IPS-15b (cell line): ENCODE measurements at regions not wholly inside any gene's neighbourhood (a gene's known extent, or its start where the extent isn't known, plus 50 kb on each side); places are given as distances from the start of the nearest gene placed in this dataset.

ENCODE experiments used
- H3K27me3 ChIP-seq: one replicate; pipeline ENCODE4 v1.6.1; 2013; ENCODE audit warnings: low read length; ENCODE audit not compliant: control insufficient read depth, insufficient read depth
- H3K36me3 ChIP-seq: one replicate; pipeline ENCODE4 v1.6.1; 2013; ENCODE audit warnings: low read length; ENCODE audit not compliant: control insufficient read depth, insufficient read depth
- H3K4me1 ChIP-seq: one replicate; pipeline ENCODE4 v1.6.1; 2013; ENCODE audit warnings: mild to moderate bottlenecking, low read length; ENCODE audit not compliant: control insufficient read depth, insufficient read depth
- H3K4me3 ChIP-seq: one replicate; pipeline ENCODE4 v1.5.1; 2013; ENCODE audit warnings: low read depth, low read length
- H3K9ac ChIP-seq: one replicate; pipeline ENCODE4 v1.6.1; 2013; ENCODE audit warnings: low read depth, mild to moderate bottlenecking, low read length
- H3K9me3 ChIP-seq: one replicate; pipeline ENCODE4 v1.6.1; 2013; ENCODE audit warnings: mild to moderate bottlenecking, low read length; ENCODE audit not compliant: control insufficient read depth, insufficient read depth

DNA sequence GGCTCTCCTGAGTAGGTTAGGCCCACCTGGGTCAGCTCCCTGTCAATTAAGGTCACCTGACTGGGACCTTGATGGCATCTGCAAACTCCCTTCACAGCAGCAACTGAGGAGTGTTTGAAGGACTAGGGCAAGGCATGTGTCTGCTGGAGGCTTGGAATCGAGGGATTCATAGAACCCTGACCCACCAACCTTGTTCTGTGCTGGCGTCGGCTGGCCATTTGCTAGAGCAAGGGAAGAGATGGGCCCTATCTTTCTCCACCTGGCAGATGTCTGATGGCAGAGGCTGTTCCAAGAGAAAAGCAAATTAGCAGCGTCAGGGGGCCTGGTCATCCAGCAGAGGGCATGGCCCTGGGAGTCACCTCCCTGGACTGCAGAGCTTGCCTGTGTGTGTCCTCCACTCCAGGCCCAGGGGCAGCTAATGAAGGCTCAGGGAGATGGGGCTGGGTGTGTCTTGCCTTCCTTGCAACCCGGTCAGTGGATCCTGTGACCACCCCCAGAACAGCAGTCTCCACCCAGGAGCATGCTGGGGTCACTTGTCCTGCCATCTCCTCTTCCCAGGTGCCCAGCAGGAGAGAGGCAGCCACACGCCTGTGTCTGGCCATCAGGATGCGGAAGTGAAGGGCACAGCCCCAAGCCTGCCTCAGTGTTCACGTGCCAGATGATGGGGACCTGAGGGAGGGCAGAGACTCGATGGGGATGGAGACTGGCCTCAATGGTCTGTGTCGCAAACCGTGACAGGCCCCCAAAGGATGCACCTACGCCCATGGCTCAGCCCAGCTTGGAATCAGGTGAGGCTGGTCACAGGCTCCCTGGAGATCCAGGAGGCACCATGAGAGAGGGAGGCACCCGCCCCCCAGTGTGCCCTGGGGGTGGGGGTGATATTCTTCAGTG lies 53.9 kb downstream of the BARX1 start:
- Histone ChIP-seq H3K9me3 (no peaks in the 10 kb centered on the region), H3K9ac (no peak overlapping the region), H3K4me3 (no peak overlapping the region), H3K27me3 (no peaks in the 10 kb centered on the region), H3K4me1 (no peaks in the 10 kb centered on the region), H3K36me3 (no peaks in the 10 kb centered on the region)

DNA sequence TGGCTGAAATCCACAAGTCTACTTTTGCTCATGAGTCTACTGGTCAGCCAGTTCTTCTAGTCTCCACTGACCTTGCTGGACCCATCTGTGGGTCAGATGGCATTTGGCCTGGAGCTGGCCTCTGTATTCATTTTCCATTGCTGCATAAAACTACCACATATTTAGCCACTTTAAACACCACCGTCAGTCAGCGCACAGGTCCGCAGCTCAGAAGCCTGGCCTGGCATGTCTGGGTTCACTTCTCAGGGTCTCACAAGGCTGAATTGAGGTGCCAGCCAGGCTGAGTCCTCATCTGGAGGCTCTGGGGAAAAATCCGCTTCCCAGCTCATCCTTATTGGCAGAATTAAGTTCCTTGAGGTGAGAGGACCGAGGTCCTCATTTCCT lies 54.7 kb downstream of the BARX1 start:
- Histone ChIP-seq H3K27me3 (no peaks in the 10 kb centered on the region), H3K9me3 (no peaks in the 10 kb centered on the region), H3K4me1 (no peaks in the 10 kb centered on the region)

DNA sequence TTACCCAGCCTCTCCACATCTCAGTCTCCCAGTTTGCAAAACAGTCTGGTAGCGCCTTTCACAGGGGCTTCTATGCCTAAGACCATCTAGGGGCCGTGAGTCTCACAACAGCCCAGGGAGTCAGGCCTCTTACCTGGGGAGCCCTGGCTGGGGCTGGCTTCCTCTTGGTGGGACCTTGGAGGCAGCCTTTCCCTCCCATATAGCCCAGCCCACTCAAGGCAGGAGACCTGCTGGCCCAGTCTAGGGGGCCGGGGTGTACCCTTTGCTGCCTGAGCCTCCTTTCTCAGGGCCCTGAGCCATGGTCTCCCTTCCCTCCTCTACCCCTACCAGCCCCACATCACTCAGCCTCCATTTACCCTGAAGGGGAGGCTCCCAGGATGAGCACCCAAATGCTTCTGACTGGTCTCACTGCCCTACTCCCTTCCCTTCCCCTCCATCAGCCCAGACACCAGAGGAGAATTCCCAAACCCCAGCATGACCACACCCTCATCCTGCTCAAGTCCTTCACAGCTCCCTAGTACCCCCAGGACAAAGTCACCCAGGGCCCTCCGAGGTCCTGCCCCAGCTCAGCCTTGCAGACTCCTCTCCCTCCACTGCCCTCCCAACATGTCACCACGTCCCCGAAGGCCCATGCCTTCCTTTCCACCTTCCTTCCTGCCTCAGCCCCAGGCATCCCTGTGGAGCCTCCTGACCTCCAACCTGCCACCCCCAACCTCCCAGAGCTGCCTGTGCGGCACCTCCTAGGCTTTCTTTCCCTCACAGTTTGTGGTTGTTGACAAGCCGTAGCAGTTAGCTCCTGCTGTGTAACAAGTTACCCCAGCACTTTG lies 55.3 kb downstream of the BARX1 start:
- no peaks in the 10 kb centered on the region for H3K36me3 ChIP-seq
- H3K4me3 ChIP-seq, result no peak overlapping the region
- H3K4me1 ChIP-seq, result no peaks in the 10 kb centered on the region
- no peaks in the 10 kb centered on the region for H3K9me3 ChIP-seq
- H3K9ac ChIP-seq, result no peak overlapping the region
- no peaks in the 10 kb centered on the region for H3K27me3 ChIP-seq

More for the DNA sequence above, 54.7 kb downstream of the BARX1 start:
- Histone ChIP-seq H3K9ac (no peak overlapping the region), H3K4me3 (no peak overlapping the region), H3K36me3 (no peaks in the 10 kb centered on the region)

DNA sequence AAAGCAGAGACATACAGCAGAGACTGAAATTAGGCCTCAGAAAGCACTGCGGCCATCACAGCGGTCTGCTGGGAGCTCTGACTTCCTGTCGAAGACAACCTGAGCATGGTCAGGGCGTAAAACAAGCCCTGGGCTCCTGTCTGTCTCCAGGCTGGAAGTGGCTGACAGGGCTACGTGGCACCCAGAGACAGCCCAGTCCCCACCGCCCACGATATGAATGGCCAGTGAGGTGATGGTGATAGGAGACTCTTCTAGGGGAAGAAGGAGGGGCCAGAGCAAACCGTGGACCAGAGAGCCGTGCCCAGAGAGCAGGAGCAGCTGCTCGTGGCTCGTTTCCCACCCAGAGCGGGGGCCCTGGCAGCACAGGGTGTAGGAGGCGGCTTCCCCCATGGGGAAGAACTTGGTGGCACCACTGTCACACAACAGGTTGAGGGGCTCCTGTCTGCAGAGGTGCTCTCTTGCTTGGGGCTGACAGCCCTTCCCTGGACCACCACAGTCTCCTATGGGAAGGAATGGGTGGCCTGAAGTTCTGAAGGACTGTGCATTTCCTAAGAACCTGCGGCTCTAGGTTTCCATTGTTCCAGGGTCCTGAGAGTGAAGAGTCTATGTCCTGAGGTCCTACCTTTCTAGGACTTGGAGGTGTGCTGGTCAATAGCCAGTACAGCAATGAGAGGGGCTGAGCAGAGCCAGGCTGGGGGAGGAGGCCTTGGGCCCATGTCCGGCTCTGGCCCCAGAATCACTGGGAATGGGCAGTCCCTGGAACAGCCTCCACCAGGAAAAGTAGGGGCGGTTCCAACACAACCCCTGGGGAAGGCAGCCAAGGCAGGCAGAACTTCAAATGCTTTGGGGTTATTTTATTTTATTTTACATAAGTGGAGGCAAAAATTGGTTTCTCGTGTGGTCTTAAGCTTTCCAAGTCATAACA lies 56.4 kb downstream of the BARX1 start:
- Histone ChIP-seq H3K36me3 (no peaks in the 10 kb centered on the region), H3K4me1 (no peaks in the 10 kb centered on the region), H3K27me3 (no peaks in the 10 kb centered on the region), H3K4me3 (no peak overlapping the region), H3K9me3 (no peaks in the 10 kb centered on the region), H3K9ac (no peak overlapping the region)

DNA sequence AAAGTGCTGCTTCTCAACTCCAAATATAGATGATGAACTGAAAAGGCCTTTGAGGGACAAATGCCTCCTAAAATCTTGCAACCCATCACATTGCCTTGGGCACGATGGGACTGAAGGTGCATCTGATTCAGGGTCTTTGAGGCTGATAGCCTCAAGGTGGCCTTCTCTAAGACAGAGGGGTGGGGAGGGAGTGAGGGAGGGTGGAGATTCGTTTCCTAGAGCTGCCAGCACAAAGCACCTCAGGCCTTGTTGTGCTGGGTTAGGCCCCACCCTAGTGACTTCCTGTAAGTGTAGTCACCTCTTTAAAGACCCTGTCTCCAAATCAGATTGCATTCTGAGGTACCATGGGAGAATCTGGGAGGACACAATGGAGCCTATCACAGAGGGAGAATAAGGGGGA lies 57.1 kb downstream of the BARX1 start:
- Histone ChIP-seq H3K9ac (no peak overlapping the region), H3K9me3 (peaks cover 4% of the 10 kb centered on the region), H3K36me3 (no peaks in the 10 kb centered on the region), H3K4me3 (no peak overlapping the region), H3K4me1 (no peaks in the 10 kb centered on the region), H3K27me3 (no peaks in the 10 kb centered on the region)

DNA sequence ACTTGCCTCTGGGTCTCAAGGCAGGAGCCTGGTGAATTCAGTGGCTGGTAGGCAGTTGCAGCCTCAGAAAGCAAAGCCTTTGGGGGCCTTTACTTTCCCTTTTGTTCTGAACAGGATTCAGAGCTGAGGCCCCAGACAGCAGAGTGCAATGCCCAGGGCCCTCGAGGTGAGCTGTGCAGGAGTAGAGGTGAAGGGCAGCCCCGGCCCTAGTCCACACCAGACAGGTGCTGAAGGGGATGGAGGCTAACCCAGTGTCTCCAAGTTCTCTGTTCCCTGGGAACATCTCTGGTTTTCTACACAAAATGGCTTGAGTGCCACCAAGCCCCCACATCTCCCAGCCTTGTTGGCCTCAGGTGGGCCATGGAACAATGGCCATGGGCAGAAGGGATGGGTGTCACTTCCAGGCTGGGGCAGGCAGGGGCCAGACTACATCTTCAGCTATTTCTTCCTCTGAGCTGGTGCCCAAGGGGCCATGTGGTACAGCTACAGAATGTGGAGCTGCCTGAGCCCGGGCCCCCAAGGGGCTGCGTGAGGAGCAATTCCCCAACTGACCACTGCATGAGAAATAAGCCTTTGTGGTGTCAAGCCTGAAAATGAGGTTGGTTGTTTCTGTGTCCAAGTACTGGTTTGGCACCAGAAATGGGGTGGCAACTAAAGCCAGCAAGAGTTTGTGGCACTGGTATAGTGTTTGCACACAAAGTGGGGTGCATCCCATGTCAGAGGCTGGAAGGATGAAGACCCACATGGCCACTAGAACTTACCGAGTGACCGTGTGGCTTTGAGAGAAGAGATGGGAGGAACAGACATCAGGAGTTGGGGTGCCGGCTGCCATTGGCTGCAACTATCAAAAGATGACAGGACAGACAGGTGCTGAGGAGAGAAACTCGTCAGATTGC lies 57.8 kb downstream of the BARX1 start:
- H3K4me1 ChIP-seq, result no peaks in the 10 kb centered on the region
- H3K27me3 ChIP-seq, result no peaks in the 10 kb centered on the region
- H3K9ac ChIP-seq, result no peak overlapping the region
- no peaks in the 10 kb centered on the region for H3K36me3 ChIP-seq
- no peak overlapping the region for H3K4me3 ChIP-seq
- peaks cover 10% of the 10 kb centered on the region for H3K9me3 ChIP-seq

DNA sequence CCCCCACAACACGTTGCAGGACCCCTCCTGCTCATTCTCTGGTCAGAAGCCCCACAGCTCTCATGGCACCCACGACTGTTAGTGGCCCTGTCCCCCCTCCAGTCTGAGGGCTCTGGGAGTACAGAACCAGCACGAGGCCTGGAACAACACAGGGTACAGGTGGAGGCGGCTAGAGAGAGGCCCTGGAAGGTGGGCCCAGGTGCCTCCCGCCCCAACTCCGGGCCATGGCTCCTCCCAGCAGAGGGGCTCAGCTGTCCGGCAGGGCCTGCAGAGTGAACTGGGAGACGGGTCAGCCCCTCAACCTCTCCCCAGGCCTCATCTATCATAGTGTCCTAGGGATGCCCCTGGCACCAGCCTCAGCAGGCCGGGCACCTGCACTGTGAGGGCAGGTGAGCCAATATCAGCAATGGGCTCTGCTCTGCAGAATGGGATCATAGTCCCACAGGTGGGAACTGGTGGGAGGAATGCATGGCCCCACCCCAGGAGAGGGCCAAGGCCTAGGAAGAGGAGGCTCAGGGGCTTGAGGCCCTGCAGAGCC lies 58.6 kb downstream of the BARX1 start:
- H3K36me3 ChIP-seq, result no peaks in the 10 kb centered on the region
- H3K4me3 ChIP-seq, result no peak overlapping the region

DNA sequence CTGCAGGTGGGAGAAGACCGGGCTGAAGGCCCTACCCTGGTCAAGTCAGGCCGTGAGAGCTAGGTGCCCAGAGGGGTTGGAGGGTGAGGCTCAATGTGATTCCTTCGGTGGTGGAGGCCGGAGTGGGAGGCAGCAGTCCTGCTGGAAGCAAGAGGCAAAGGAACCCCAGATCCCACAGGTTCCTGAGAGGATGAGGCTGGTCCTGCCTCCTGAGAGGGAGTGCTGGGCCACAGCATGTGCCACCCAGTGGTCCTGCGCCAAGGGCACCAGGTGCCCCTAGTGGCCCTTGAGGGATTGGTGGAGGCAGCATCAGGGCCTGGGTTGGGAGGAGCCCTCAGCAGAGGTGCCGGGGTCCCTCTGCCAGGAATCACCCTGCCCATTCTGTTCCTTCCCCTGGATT lies 59.1 kb downstream of the BARX1 start:
- Histone ChIP-seq H3K9ac (no peak overlapping the region), H3K9me3 (peaks cover 13% of the 10 kb centered on the region), H3K4me1 (no peaks in the 10 kb centered on the region), H3K36me3 (no peaks in the 10 kb centered on the region), H3K4me3 (no peak overlapping the region), H3K27me3 (no peaks in the 10 kb centered on the region)

More for the DNA sequence above, 58.6 kb downstream of the BARX1 start:
- H3K9ac ChIP-seq, result no peak overlapping the region
- peaks cover 13% of the 10 kb centered on the region for H3K9me3 ChIP-seq
- no peaks in the 10 kb centered on the region for H3K27me3 ChIP-seq
- H3K4me1 ChIP-seq, result no peaks in the 10 kb centered on the region

DNA sequence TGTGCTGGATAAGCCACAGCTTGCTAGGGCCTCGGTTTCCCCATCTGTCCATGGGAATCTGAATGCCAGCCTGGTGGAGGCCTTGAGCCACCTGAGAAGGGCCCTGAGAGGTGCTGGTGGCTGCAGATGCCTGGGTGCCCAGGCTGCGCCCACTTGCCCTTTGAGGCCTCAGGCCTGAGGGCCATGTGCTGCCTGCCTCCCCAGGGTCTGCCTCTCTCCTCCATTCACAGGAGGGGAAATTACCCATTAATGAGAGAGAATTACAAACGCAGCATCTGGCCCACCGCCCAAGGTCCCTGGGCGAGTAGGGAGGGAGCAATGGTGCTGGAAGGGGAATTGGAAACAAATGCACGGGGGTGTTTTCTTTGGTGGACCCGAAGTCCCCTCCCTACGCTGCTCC lies 59.6 kb downstream of the BARX1 start:
- Histone ChIP-seq H3K27me3 (no peaks in the 10 kb centered on the region), H3K4me1 (no peaks in the 10 kb centered on the region), H3K36me3 (no peaks in the 10 kb centered on the region), H3K4me3 (no peak overlapping the region), H3K9me3 (peaks cover 13% of the 10 kb centered on the region), H3K9ac (no peak overlapping the region)

DNA sequence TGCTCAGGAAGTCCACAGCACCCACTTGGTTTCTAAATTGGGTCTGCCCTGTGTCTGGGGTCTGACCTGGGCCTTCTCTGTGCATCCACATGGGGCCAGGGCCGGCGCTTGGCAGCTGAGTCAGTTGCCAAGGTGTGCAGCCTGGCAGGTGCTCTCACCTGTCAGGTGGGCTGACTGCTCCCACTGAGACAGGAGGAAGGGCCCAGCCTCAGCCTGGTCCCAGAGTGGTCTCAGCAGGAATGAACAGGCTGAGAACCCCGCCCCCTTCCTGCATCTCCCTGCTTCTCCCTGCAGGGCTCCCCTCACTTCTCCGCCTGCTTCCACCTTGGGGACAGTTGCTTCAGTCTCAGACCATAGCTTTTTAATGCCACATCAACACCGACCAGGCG lies 60.5 kb downstream of the BARX1 start:
- no peak overlapping the region for H3K9ac ChIP-seq
- H3K4me1 ChIP-seq, result no peaks in the 10 kb centered on the region
- H3K36me3 ChIP-seq, result no peaks in the 10 kb centered on the region
- no peaks in the 10 kb centered on the region for H3K27me3 ChIP-seq
- peaks cover 13% of the 10 kb centered on the region for H3K9me3 ChIP-seq
- no peak overlapping the region for H3K4me3 ChIP-seq
